H1 (cell line): ENCODE measurements at regions not wholly inside any gene's neighbourhood (a gene's known extent, or its start where the extent isn't known, plus 50 kb on each side); places are given as distances from the start of the nearest gene placed in this dataset.

Source experiments
- CTCF ChIA-PET: fragments of 300-600 bp; sonication (Branson Sonifier 250); formaldehyde crosslinking; loops from one replicate; lab custom pipeline; 2021; ENCODE audit not compliant: partially characterized antibody; lab: Charles Lee
- POLR2A ChIA-PET: fragments of 300-600 bp; sonication (Branson Sonifier 250); formaldehyde crosslinking; loops from one replicate; lab custom pipeline; 2021; ENCODE audit warnings: inconsistent platforms; ENCODE audit not compliant: partially characterized antibody; lab: Charles Lee
- DNase-seq, 2 experiments: peaks; one replicate each; pipeline versions ENCODE4 v3.0.0 to v3.0.0-alpha.2; 2010 to 2022; ENCODE audit warnings: low spot score in 2 of 2, low read depth in 1 of 2, mixed read lengths in 1 of 2
- FAIRE-seq: peaks from 2 replicates; lab custom pipeline; 2011; peaks lifted over from hg19 to GRCh38; lab: Jason Lieb, UNC
- H2AFZ ChIP-seq: 2 replicates; pipeline ENCODE4 v1.8.1; 2012; ENCODE audit warnings: low read length, inconsistent platforms
- H2AK5ac ChIP-seq: 2 replicates; pipeline ENCODE4 v1.6.1; 2013; ENCODE audit warnings: low read depth, low read length
- H2BK120ac ChIP-seq: replicated peaks from 2 replicates; pipeline ENCODE3; 2013; ENCODE audit warnings: low read depth, low read length, inconsistent platforms
- H2BK12ac ChIP-seq: 2 replicates; pipeline ENCODE4 v1.6.1; 2013; ENCODE audit warnings: low read depth, low read length
- H2BK15ac ChIP-seq: 2 replicates; pipeline ENCODE4 v1.6.1; 2013; ENCODE audit warnings: low read length
- H2BK20ac ChIP-seq: 2 replicates; pipeline ENCODE4 v1.6.1; 2013; ENCODE audit warnings: low read length
- H2BK5ac ChIP-seq: 2 replicates; pipeline ENCODE4 v1.6.1; 2013; ENCODE audit warnings: low read depth, low read length
- H3K14ac ChIP-seq: 2 replicates; pipeline ENCODE4 v1.6.1; 2013; ENCODE audit warnings: inconsistent platforms; ENCODE audit not compliant: insufficient read length
- H3K18ac ChIP-seq: 2 replicates; pipeline ENCODE4 v1.6.1; 2013; ENCODE audit warnings: low read length; ENCODE audit errors: extremely low read depth
- H3K23ac ChIP-seq: 2 replicates; pipeline ENCODE4 v1.6.1; 2013; ENCODE audit warnings: inconsistent platforms; ENCODE audit not compliant: insufficient read length
- H3K23me2 ChIP-seq: 2 replicates; pipeline ENCODE4 v1.6.1; 2013; ENCODE audit warnings: low read depth, low read length
- H3K27ac ChIP-seq: 2 replicates; pipeline ENCODE4 v1.6.1; 2011; ENCODE audit warnings: low read depth, low read length, inconsistent platforms
- H3K27me3 ChIP-seq, 4 experiments: replicated peaks in 1 of 4; 1 replicate in 1 of 4; 2 replicates in 3 of 4; pipeline versions ENCODE4 v1.6.1 to v1.8.1; 2011 to 2013; ENCODE audit warnings: low read length in 3 of 4, mild to moderate bottlenecking in 3 of 4, inconsistent platforms in 2 of 4, mixed read lengths in 2 of 4, moderate library complexity in 1 of 4; ENCODE audit not compliant: control insufficient read depth in 3 of 4, insufficient read depth in 3 of 4; ENCODE audit errors: extremely low read depth in 1 of 4
- H3K36me3 ChIP-seq, 4 experiments: 2 replicates each; pipeline versions ENCODE4 v1.6.1 to v1.8.1; 2011 to 2013; ENCODE audit warnings: mild to moderate bottlenecking in 4 of 4, low read length in 3 of 4, moderate library complexity in 2 of 4, control low read depth in 1 of 4, inconsistent platforms in 1 of 4; ENCODE audit not compliant: insufficient read depth in 4 of 4, control insufficient read depth in 2 of 4
- H3K4ac ChIP-seq: replicated peaks from 2 replicates; pipeline ENCODE3; 2013; ENCODE audit warnings: low read length, low read depth, mixed read lengths, inconsistent platforms; ENCODE audit not compliant: insufficient read length
- H3K4me1 ChIP-seq, 4 experiments: replicated peaks in 1 of 4; 1 replicate in 1 of 4; 2 replicates in 3 of 4; pipeline versions ENCODE4 v1.6.1 to v1.8.1; 2011 to 2013; ENCODE audit warnings: low read length in 3 of 4, inconsistent platforms in 2 of 4, mixed read lengths in 1 of 4; ENCODE audit not compliant: insufficient read depth in 4 of 4, control insufficient read depth in 3 of 4
- H3K4me2 ChIP-seq, 2 experiments: 2 replicates each; pipeline versions ENCODE4 v1.6.1 to v1.8.1; 2011 to 2013; ENCODE audit warnings: low read depth in 2 of 2, low read length in 2 of 2, control low read depth in 1 of 2, inconsistent platforms in 1 of 2, mild to moderate bottlenecking in 1 of 2; ENCODE audit not compliant: insufficient read depth in 1 of 2
- H3K4me3 ChIP-seq, 4 experiments: fragments of 200-600, 300-600 bp in 1 of 4; sonication (generic), shearing (Covaris generic), sonication (Bioruptor Twin) in 1 of 4; 2 replicates each; pipeline versions ENCODE4 v1.5.1 to v1.8.1; 2011 to 2016; ENCODE audit warnings: low read length in 4 of 4, low read depth in 3 of 4, control low read depth in 2 of 4, inconsistent platforms in 2 of 4, mild to moderate bottlenecking in 2 of 4, mixed read lengths in 1 of 4, moderate library complexity in 1 of 4; ENCODE audit not compliant: insufficient read depth in 2 of 4; ENCODE audit errors: extremely low read depth in 1 of 4
- H3K56ac ChIP-seq: replicated peaks from 2 replicates; pipeline ENCODE3; 2013; ENCODE audit warnings: low read depth, mild to moderate bottlenecking, mixed read lengths, low read length, inconsistent platforms; ENCODE audit not compliant: insufficient read length
- H3K79me1 ChIP-seq: 2 replicates; pipeline ENCODE4 v1.6.1; 2013; ENCODE audit warnings: low read depth, low read length, control low read depth
- H3K79me2 ChIP-seq, 2 experiments: 2 replicates each; pipeline versions ENCODE4 v1.6.1 to v1.8.1; 2012 to 2013; ENCODE audit warnings: low read length in 2 of 2, mild to moderate bottlenecking in 2 of 2, inconsistent platforms in 1 of 2; ENCODE audit not compliant: insufficient read depth in 2 of 2, control insufficient read depth in 1 of 2
- H3K9ac ChIP-seq, 4 experiments: replicated peaks in 1 of 4; 1 replicate in 1 of 4; 2 replicates in 3 of 4; pipeline versions ENCODE4 v1.6.1 to v1.8.1; 2011 to 2013; ENCODE audit warnings: low read depth in 3 of 4, low read length in 3 of 4, control low read depth in 2 of 4, mild to moderate bottlenecking in 2 of 4, moderate library complexity in 2 of 4, inconsistent platforms in 1 of 4; ENCODE audit errors: extremely low read depth in 1 of 4
- H3K9me3 ChIP-seq, 2 experiments: 2 replicates each; pipeline versions ENCODE4 v1.6.1 to v1.8.1; 2012 to 2013; ENCODE audit warnings: mild to moderate bottlenecking in 2 of 2, moderate library complexity in 2 of 2, control low read depth in 1 of 2, inconsistent platforms in 1 of 2, low read depth in 1 of 2, low read length in 1 of 2, mixed read lengths in 1 of 2; ENCODE audit not compliant: insufficient read depth in 2 of 2
- H4K20me1 ChIP-seq, 2 experiments: replicated peaks in 1 of 2; 2 replicates each; pipeline versions ENCODE3 to v1.8.1; 2011 to 2013; ENCODE audit warnings: inconsistent platforms in 2 of 2, low read length in 2 of 2, mild to moderate bottlenecking in 1 of 2; ENCODE audit not compliant: insufficient read depth in 2 of 2, control insufficient read depth in 1 of 2
- H4K5ac ChIP-seq: 2 replicates; pipeline ENCODE4 v1.6.1; 2013; ENCODE audit warnings: low read length, low read depth, mixed read lengths, inconsistent platforms; ENCODE audit not compliant: insufficient read length
- H4K8ac ChIP-seq: 2 replicates; pipeline ENCODE4 v1.8.0; 2013; ENCODE audit warnings: mild to moderate bottlenecking, moderate library complexity, low read length, inconsistent platforms; ENCODE audit not compliant: insufficient read depth; ENCODE audit errors: extremely low read depth
- H4K91ac ChIP-seq: replicated peaks from 2 replicates; pipeline ENCODE3; 2013; ENCODE audit warnings: low read length, mixed read lengths, inconsistent platforms; ENCODE audit not compliant: insufficient read length
- BACH1 ChIP-seq: IDR thresholded peaks from 2 replicates; pipeline ENCODE4 v1.6.1; 2012; ENCODE audit warnings: low read length, improper control_type of control experiment
- CBX8 ChIP-seq: fragments of 300-800, 300-1000 bp; sonication (generic); IDR thresholded peaks from 2 replicates; pipeline ENCODE4 v1.7.1; 2016; ENCODE audit warnings: low read depth, low read length, borderline replicate concordance
- CEBPB ChIP-seq: IDR thresholded peaks from 2 replicates; pipeline ENCODE4 v1.6.1; 2012; ENCODE audit warnings: low read depth, low read length
- GABPA ChIP-seq: IDR thresholded peaks from 2 replicates; pipeline ENCODE4 v1.6.1; 2011; ENCODE audit warnings: mild to moderate bottlenecking, low read length, moderate library complexity, borderline replicate concordance; ENCODE audit not compliant: insufficient read depth
- HDAC6 ChIP-seq: IDR thresholded peaks from one replicate; pipeline ENCODE4 v1.7.1; 2012; ENCODE audit warnings: low read depth, mild to moderate bottlenecking, inconsistent platforms, low read length, moderate library complexity
- JUN ChIP-seq: IDR thresholded peaks from 2 replicates; pipeline ENCODE4 v1.6.1; 2011; ENCODE audit warnings: low read depth, mild to moderate bottlenecking, improper control_type of control experiment, low read length
- JUND ChIP-seq: IDR thresholded peaks from 2 replicates; pipeline ENCODE4 v1.6.1; 2011; ENCODE audit warnings: mild to moderate bottlenecking, improper control_type of control experiment, low read length
- POU5F1 ChIP-seq: IDR thresholded peaks from 2 replicates; pipeline ENCODE4 v1.6.1; 2011; ENCODE audit warnings: low read depth, mild to moderate bottlenecking, low read length, moderate library complexity
- SIX5 ChIP-seq: IDR thresholded peaks from 2 replicates; pipeline ENCODE4 v1.6.1; 2011; ENCODE audit warnings: mild to moderate bottlenecking, low read depth, low read length
- SP4 ChIP-seq: IDR thresholded peaks from 2 replicates; pipeline ENCODE4 v1.6.1; 2012; ENCODE audit warnings: low read length, inconsistent platforms
- SRF ChIP-seq: IDR thresholded peaks from 2 replicates; pipeline ENCODE4 v1.6.1; 2011; ENCODE audit warnings: mild to moderate bottlenecking, low read depth, low read length, moderate library complexity
- SUZ12 ChIP-seq: fragments of 200-600 bp; sonication (generic); IDR thresholded peaks from 2 replicates; pipeline ENCODE4 v1.6.1; 2012; ENCODE audit warnings: mild to moderate bottlenecking, inconsistent platforms, low read length, moderate library complexity, mixed read lengths
- TAF1 ChIP-seq: IDR thresholded peaks from 2 replicates; pipeline ENCODE4 v1.6.1; 2011; ENCODE audit warnings: mild to moderate bottlenecking, low read depth, low read length
- TF ChIP-seq, protein P1 (sequence below): IDR thresholded peaks from 2 replicates; pipeline ENCODE4 v1.6.1; 2012; ENCODE audit warnings: inconsistent platforms

DNA sequence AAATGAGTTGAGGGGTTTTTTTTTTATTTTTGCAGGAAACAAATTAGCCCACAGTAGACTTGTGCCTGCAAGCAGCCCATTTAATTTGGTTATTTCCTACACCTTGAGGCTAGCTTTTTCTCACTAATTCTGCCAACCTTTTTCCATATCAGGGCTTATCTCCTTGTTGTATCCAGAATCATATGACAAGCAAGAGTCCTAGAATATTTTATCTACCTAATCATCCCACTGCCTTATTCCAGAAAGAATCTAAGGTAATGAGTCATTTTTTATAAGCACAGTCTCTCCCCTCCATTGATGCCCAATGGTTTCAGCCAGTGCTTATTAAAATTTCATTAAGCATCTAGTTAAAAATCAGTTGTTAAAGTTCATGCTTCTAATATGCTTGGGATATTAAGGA, 324.1 kb downstream of the BARHL2 start:
- POLR2A ChIA-PET = no interaction called here

More for the DNA sequence above, 324.1 kb downstream of the BARHL2 start:
- Histone ChIP-seq H2BK20ac (no peak overlapping the region), H2BK15ac (no peak overlapping the region), H3K9me3 (no peaks in the 10 kb centered on the region), H4K91ac (no peak overlapping the region), H3K4me2 (no peak overlapping the region), H4K8ac (no peak overlapping the region), H3K27ac (no peak overlapping the region), H3K18ac (no peak overlapping the region), H2BK120ac (no peak overlapping the region), H3K4me1 (no peaks in the 10 kb centered on the region), H3K14ac (no peak overlapping the region), H3K4ac (no peak overlapping the region), H2AK5ac (no peak overlapping the region), H4K20me1 (no peaks in the 10 kb centered on the region), H3K36me3 (no peaks in the 10 kb centered on the region), H3K27me3 (no peaks in the 10 kb centered on the region), H2BK5ac (no peak overlapping the region), H3K23ac (no peak overlapping the region), H3K4me3 (no peak overlapping the region), H3K79me1 (no peaks in the 10 kb centered on the region), H2BK12ac (no peak overlapping the region), H3K79me2 (no peaks in the 10 kb centered on the region), H2AFZ (no peak overlapping the region), H3K23me2 (no peaks in the 10 kb centered on the region), H4K5ac (no peak overlapping the region), H3K9ac (no peak overlapping the region), H3K56ac (no peak overlapping the region)
- no peak for FAIRE-seq
- CTCF ChIA-PET = no interaction called here
- DNase-seq = no peak
- TF ChIP-seq HDAC6 (no peak), SUZ12 (no peak), JUND (no peak), POU5F1 (no peak), JUN (no peak), SRF (no peak), CEBPB (no peak), SIX5 (no peak), TAF1 (no peak), BACH1 (no peak), SP4 (no peak), CBX8 (no peak), GABPA (no peak)
- TF ChIP-seq, protein P1, sequence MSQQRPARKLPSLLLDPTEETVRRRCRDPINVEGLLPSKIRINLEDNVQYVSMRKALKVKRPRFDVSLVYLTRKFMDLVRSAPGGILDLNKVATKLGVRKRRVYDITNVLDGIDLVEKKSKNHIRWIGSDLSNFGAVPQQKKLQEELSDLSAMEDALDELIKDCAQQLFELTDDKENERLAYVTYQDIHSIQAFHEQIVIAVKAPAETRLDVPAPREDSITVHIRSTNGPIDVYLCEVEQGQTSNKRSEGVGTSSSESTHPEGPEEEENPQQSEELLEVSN = no peak
